Prostate gland (tissue), 2 donors: ENCODE measurements at regions not wholly inside any gene's neighbourhood (a gene's known extent, or its start where the extent isn't known, plus 50 kb on each side); places are given as distances from the start of the nearest gene placed in this dataset.

ENCODE experiments used
- DNase-seq: peaks from one replicate; pipeline ENCODE4 v3.0.0-alpha.2; 2019; ENCODE audit warnings: low spot score
- H3K27ac ChIP-seq, 2 donors: fragments of 200-600 bp; sonication (generic); 2 replicates each; pipeline ENCODE4 v1.5.1; 2017 to 2019
- H3K27me3 ChIP-seq: fragments of 200-600 bp; sonication (generic); replicated peaks from 2 replicates; pipeline ENCODE4 v1.5.1; 2019; ENCODE audit not compliant: insufficient read depth
- H3K36me3 ChIP-seq, 2 donors: fragments of 200-600 bp; sonication (generic); 1 replicate in 1 of 2; 2 replicates in 1 of 2; pipeline versions ENCODE4 v1.5.1 to v1.8.1; 2017 to 2019
- H3K4me1 ChIP-seq: fragments of 200-600 bp; sonication (generic); replicated peaks from 2 replicates; pipeline ENCODE4 v1.5.1; 2019
- H3K4me3 ChIP-seq, 2 donors: fragments of 200-600 bp; sonication (generic); 2 replicates each; pipeline ENCODE4 v1.5.1; 2017 to 2019
- H3K9me3 ChIP-seq: fragments of 200-600 bp; sonication (generic); 2 replicates; pipeline ENCODE4 v1.5.1; 2017
- CTCF ChIP-seq, 4 experiments: fragments of 200-600 bp in 2 of 4; fragments of 450-650 bp in 2 of 4; sonication (generic) in 2 of 4; IDR thresholded peaks; 1 replicate in 3 of 4; 2 replicates in 1 of 4; pipeline ENCODE4 v1.5.1; 2016 to 2019; ENCODE audit warnings: antibody characterized with exemption in 4 of 4, mild to moderate bottlenecking in 2 of 4, moderate library complexity in 2 of 4
- POLR2A ChIP-seq: fragments of 450-650 bp; IDR thresholded peaks from one replicate; pipeline ENCODE4 v1.6.1; 2016; ENCODE audit warnings: antibody characterized with exemption, mild to moderate bottlenecking
- POLR2AphosphoS5 ChIP-seq: sonication (generic); formaldehyde crosslinking; IDR thresholded peaks from one replicate; pipeline ENCODE4 v1.6.1; 2017; ENCODE audit warnings: antibody characterized with exemption
- WGBS: methylation state at CpG from one replicate; pipeline ENCODE4 v1.1.5; 2018; 5-methylcytosine and 5-hydroxymethylcytosine counted together
- intact Hi-C: fragments of 100-400 bp; cut with DNase I; formaldehyde crosslinking; loops from one replicate; pipeline ENCODE4 v1.14.2; 2022

DNA sequence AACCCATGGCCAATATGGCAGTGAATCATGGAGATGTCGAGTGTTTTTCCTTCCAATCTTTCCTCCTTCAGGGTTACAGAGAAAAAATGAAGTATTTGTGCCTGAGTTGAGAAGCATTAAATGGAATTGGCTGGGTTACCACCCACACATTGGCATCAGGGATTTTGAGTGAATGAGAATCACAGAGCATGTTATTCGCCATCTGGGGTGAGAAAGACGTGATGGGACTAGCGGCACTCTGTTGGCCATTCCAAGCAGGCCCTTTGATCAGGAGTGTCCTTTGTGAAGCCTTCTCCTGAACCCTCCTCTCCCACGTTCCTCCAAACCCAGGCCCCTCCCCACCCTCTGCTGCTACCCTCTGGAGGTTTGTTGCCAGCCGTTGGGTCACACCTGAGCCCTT lies 84.2 kb upstream of the PCDH8 start:
- no peaks in the 10 kb centered on the region for H3K9me3 ChIP-seq
- H3K27me3 ChIP-seq: no peaks in the 10 kb centered on the region
- no peaks in the 10 kb centered on the region for H3K4me1 ChIP-seq
- H3K27ac ChIP-seq: no peak overlapping the region
- H3K36me3 ChIP-seq: no peaks in the 10 kb centered on the region
- H3K4me3 ChIP-seq: no peak overlapping the region
- WGBS: 87% methylated on average over 6 of the region's 6 CpGs
- TF ChIP-seq POLR2A: no peak
- intact Hi-C loops: no loop called here
- DNase-seq: no peak

GRCh38 chr13:52931539-52932431 lies 83.3 kb upstream of the PCDH8 start:
- Histone ChIP-seq H3K27me3 (no peaks in the 10 kb centered on the region), H3K27ac (no peak overlapping the region), H3K4me3 (no peak overlapping the region), H3K36me3 (no peaks in the 10 kb centered on the region), H3K4me1 (no peaks in the 10 kb centered on the region), H3K9me3 (no peaks in the 10 kb centered on the region)
- TF ChIP-seq POLR2AphosphoS5: no peak
- no peak for TF ChIP-seq CTCF (IDR thresholded peaks at IDR 0.05)
- TF ChIP-seq POLR2A: no peak
- intact Hi-C loops: no loop called here
- DNase-seq: no peak
- WGBS: 37% methylated on average over 4 of the region's 4 CpGs

DNA sequence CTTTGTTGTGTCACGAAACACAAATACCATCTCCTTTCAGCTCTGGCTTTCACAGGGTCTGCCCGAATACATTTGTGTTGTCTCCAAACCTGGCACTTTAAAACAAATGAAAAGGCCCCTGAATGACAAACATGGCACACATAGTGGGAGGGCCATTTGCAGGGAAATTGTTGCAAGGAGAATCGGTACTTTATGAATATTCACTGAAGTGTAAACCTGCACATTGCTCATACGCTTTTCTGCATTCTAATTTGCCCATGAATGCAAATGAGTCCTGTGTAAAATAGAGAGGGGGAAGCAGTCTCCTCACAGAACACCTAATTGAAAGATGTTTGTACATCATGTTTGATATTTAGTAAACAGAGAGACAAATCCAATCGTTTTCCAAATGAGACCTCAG lies 82.7 kb upstream of the PCDH8 start:
- Histone ChIP-seq H3K4me1 (no peaks in the 10 kb centered on the region), H3K27me3 (no peaks in the 10 kb centered on the region), H3K27ac (no peak overlapping the region), H3K4me3 (no peak overlapping the region), H3K36me3 (no peaks in the 10 kb centered on the region), H3K9me3 (no peaks in the 10 kb centered on the region)
- intact Hi-C loops: no loop called here
- TF ChIP-seq POLR2AphosphoS5: no peak
- TF ChIP-seq CTCF (IDR thresholded peaks at IDR 0.05): no peak
- TF ChIP-seq POLR2A: no peak
- WGBS: 71% methylated on average over 5 of the region's 5 CpGs
- DNase-seq: no peak

GRCh38 chr13:52929846-52930245 lies 81.4 kb upstream of the PCDH8 start:
- no peak overlapping the region for H3K27ac ChIP-seq
- no peak for TF ChIP-seq CTCF (IDR thresholded peaks at IDR 0.05)
- no peak for TF ChIP-seq POLR2A
- no peak for TF ChIP-seq POLR2AphosphoS5
- no peaks in the 10 kb centered on the region for H3K27me3 ChIP-seq
- WGBS: 74% methylated on average over 2 of the region's 2 CpGs
- intact Hi-C loops: no loop called here
- H3K4me1 ChIP-seq: no peaks in the 10 kb centered on the region
- H3K9me3 ChIP-seq: no peaks in the 10 kb centered on the region
- no peak for DNase-seq
- no peak overlapping the region for H3K4me3 ChIP-seq
- H3K36me3 ChIP-seq: no peaks in the 10 kb centered on the region

DNA sequence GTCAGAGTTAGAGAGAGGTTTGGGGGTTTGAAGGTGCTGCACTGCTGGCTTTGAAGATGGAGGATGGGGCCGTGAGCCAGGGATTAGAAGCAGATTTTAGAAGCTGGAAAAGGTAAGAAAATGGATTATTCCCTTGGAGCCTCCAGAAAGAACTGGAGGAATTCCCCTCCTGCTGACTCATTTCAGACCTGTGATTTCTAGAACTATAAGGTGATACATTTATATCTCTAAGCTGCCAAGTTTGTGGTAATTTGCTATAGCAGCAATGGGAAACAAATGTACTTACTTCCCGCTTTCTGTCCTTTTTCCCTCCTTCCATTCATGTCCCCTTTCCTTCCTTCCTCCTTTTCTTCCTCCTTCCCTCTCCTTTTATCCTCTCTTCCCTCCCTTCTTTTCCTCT lies 78.5 kb upstream of the PCDH8 start:
- Histone ChIP-seq H3K4me3 (no peak overlapping the region), H3K27me3 (no peaks in the 10 kb centered on the region), H3K4me1 (no peaks in the 10 kb centered on the region), H3K36me3 (no peaks in the 10 kb centered on the region), H3K9me3 (no peaks in the 10 kb centered on the region), H3K27ac (no peak overlapping the region)
- WGBS: 82% methylated on average over 2 of the region's 2 CpGs
- DNase-seq: no peak
- no peak for TF ChIP-seq CTCF (IDR thresholded peaks at IDR 0.05)
- TF ChIP-seq POLR2A: no peak
- no peak for TF ChIP-seq POLR2AphosphoS5
- intact Hi-C loops: no loop called here
